ENCODE measurements at regions not wholly inside any gene's neighbourhood (a gene's known extent, or its start where the extent isn't known, plus 50 kb on each side); places are given as distances from the start of the nearest gene placed in this dataset.

DNA sequence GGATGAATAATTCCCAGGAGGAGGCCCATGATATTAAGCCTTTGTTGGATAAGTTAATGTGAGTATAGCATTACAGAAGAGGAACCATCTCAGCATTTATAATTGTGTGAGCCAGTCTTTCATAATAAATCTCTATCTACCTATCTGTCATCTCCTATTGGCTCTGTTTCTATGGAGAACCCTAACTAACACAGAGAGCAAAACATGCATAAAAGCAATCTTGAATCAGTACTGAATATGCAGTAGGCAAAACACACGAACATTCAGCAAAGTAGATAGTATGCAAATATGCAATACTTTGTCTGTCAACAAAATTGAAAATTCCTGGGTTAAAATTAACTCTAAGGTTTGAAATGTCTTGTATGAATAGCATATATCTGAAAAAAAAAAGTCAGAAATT lies 966.3 kb downstream of the DIAPH3 start:
- TF ChIP-seq, protein P1, sequence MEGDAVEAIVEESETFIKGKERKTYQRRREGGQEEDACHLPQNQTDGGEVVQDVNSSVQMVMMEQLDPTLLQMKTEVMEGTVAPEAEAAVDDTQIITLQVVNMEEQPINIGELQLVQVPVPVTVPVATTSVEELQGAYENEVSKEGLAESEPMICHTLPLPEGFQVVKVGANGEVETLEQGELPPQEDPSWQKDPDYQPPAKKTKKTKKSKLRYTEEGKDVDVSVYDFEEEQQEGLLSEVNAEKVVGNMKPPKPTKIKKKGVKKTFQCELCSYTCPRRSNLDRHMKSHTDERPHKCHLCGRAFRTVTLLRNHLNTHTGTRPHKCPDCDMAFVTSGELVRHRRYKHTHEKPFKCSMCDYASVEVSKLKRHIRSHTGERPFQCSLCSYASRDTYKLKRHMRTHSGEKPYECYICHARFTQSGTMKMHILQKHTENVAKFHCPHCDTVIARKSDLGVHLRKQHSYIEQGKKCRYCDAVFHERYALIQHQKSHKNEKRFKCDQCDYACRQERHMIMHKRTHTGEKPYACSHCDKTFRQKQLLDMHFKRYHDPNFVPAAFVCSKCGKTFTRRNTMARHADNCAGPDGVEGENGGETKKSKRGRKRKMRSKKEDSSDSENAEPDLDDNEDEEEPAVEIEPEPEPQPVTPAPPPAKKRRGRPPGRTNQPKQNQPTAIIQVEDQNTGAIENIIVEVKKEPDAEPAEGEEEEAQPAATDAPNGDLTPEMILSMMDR (IDR thresholded peaks at IDR 0.05; ENCODE audit: insufficient read depth, low read depth, low read length): no peak
- TF ChIP-seq EZH2 (IDR thresholded peaks at IDR 0.05; ENCODE audit: insufficient read depth, low read length): no peak
